ENCODE measurements at regions not wholly inside any gene's neighbourhood (a gene's known extent, or its start where the extent isn't known, plus 50 kb on each side); places are given as distances from the start of the nearest gene placed in this dataset.

DNA sequence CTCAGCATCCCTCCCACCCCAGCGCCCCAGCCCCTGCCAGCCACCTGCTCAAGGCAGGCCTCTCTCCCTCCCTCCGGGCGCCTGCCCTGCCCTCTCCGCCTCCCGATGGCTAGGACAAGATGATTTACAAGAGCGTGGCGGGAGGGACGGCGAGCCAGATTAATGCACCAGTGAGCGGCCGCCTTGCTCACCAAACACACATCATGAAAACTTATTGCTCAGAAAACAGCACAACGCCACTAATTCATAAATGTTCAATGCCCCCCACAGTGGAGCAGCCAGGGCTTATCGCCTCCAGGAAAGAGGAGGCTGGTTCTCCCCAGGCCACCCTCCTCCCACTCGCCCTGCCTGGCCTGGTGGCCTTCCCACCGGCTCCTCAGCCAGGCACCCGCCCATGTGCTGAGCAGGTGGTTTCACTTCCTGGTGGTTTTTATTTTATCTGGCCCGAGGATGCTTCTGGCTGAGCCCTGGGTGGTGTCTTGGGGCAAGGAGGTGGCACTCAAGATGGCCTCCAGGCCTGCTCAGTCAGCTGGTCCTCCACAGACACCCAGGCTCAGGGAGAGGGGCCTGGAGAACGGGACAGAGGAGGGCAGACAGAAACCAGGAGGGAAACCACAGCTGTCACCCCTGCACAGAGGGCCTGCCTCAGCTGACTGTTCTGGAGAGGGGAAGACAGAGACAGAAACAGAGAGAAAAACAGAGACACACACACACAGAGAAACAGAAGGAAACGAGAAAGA is 284.9 kb downstream of the UACA start:
- H3K79me1 ChIP-seq (ENCODE audit: low read depth, low read length): no peaks in the 10 kb centered on the region
- no peak overlapping the region for H3K4me3 ChIP-seq (ENCODE audit: extremely low read depth in 1 of 4, insufficient read depth in 2 of 4, low read depth in 3 of 4, low read length in 4 of 4)
- no peak overlapping the region for H2AK5ac ChIP-seq (ENCODE audit: low read depth, low read length)
- H3K36me3 ChIP-seq (ENCODE audit: control insufficient read depth in 2 of 4, insufficient read depth in 4 of 4, low read length in 3 of 4): no peaks in the 10 kb centered on the region
- WGBS, 2 experiments (ENCODE audit: extremely low coverage in 1 of 2, insufficient coverage in 1 of 2, insufficient read length in 1 of 2, insufficient replicate concordance in 2 of 2, low coverage in 1 of 2, low lambda C conversion rate in 2 of 2, missing lambda C conversion rate in 1 of 2): 91% methylated on average over 17 of the region's 19 CpGs; no CpG with 5 or more reads in 1 of the 2 experiments
- ChIA-PET POLR2A (ENCODE audit: partially characterized antibody) (no interaction called here), CTCF (ENCODE audit: partially characterized antibody) (interaction anchor here (1.1 to 9.8 kb wide), 4 partner anchors 9 to 90 kb away, joined by 3 to 81 read pairs (median 8); no protein-coding TSS in a partner anchor)
- H2BK12ac ChIP-seq (ENCODE audit: low read depth, low read length): no peak overlapping the region
- TF ChIP-seq BCL11A (IDR thresholded peaks at IDR 0.05; ENCODE audit: low read depth in 2 of 2, low read length in 2 of 2): no peak
- no peak for TF ChIP-seq GTF2F1 (IDR thresholded peaks at IDR 0.05; ENCODE audit: borderline replicate concordance, low read depth, low read length)
- TF ChIP-seq SRF (IDR thresholded peaks at IDR 0.05; ENCODE audit: low read depth, low read length): no peak
- TF ChIP-seq MAX (IDR thresholded peaks at IDR 0.05): peak; percentile 42; the same call in 1 of the 2 replicates
- TF ChIP-seq RBBP5 (IDR thresholded peaks at IDR 0.05; ENCODE audit: borderline replicate concordance, low read depth, low read length): no peak
- H3K9me3 ChIP-seq (ENCODE audit: insufficient read depth in 2 of 2, low read depth in 1 of 2, low read length in 1 of 2): no peaks in the 10 kb centered on the region
- DNase-seq (ENCODE audit: low read depth in 1 of 2, low spot score in 2 of 2) (no peak), FAIRE-seq (no peak)
- H4K20me1 ChIP-seq (replicated peaks in 1 of 2; ENCODE audit: control insufficient read depth in 1 of 2, insufficient read depth in 2 of 2, low read length in 2 of 2): no peaks in the 10 kb centered on the region
- no peak overlapping the region for H2BK5ac ChIP-seq (ENCODE audit: low read depth, low read length)
- H3K4me1 ChIP-seq (replicated peaks in 1 of 4; ENCODE audit: control insufficient read depth in 3 of 4, insufficient read depth in 4 of 4, low read length in 3 of 4): no peaks in the 10 kb centered on the region
- H2BK15ac ChIP-seq (ENCODE audit: low read length): no peak overlapping the region
- no peak overlapping the region for H3K56ac ChIP-seq (replicated peaks; ENCODE audit: insufficient read length, low read depth, low read length)
- no peak overlapping the region for H3K4me2 ChIP-seq (ENCODE audit: insufficient read depth in 1 of 2, low read depth in 2 of 2, low read length in 2 of 2)
- H3K9ac ChIP-seq (replicated peaks in 1 of 4; ENCODE audit: extremely low read depth in 1 of 4, low read depth in 3 of 4, low read length in 3 of 4): no peak overlapping the region
- no peak overlapping the region for H4K5ac ChIP-seq (ENCODE audit: insufficient read length, low read depth, low read length)
- H2BK20ac ChIP-seq (ENCODE audit: low read length): no peak overlapping the region
- no peaks in the 10 kb centered on the region for H3K27me3 ChIP-seq (replicated peaks in 1 of 4; ENCODE audit: control insufficient read depth in 3 of 4, extremely low read depth in 1 of 4, insufficient read depth in 3 of 4, low read length in 3 of 4)
- no peak overlapping the region for H3K14ac ChIP-seq (ENCODE audit: insufficient read length)
- H4K8ac ChIP-seq (ENCODE audit: extremely low read depth, insufficient read depth, low read length): peak overlapping the region; percentile 2; the same call in 1 of the 2 replicates
- H3K23ac ChIP-seq (ENCODE audit: insufficient read length): no peak overlapping the region
- no peak overlapping the region for H3K18ac ChIP-seq (ENCODE audit: extremely low read depth, low read length)
- H3K4ac ChIP-seq (replicated peaks; ENCODE audit: insufficient read length, low read depth, low read length): no peak overlapping the region
- no peaks in the 10 kb centered on the region for H3K79me2 ChIP-seq (ENCODE audit: control insufficient read depth in 1 of 2, insufficient read depth in 2 of 2, low read length in 2 of 2)
- H2AFZ ChIP-seq (ENCODE audit: low read length): no peak overlapping the region
- H3K23me2 ChIP-seq (ENCODE audit: low read depth, low read length): no peaks in the 10 kb centered on the region; the same call in 1 of the 2 replicates
- H4K91ac ChIP-seq (replicated peaks; ENCODE audit: insufficient read length, low read length): no peak overlapping the region
- H3K27ac ChIP-seq (ENCODE audit: low read depth, low read length): no peak overlapping the region
- no peak overlapping the region for H2BK120ac ChIP-seq (replicated peaks; ENCODE audit: low read depth, low read length)

Measured in H1 (cell line).